Calu3 (cell line): ENCODE measurements at regions not wholly inside any gene's neighbourhood (a gene's known extent, or its start where the extent isn't known, plus 50 kb on each side); places are given as distances from the start of the nearest gene placed in this dataset.

Experiments
- BruUV-seq: library from RNA; stranded (reverse); fragments of 400-500 nt; replicated peaks from 2 replicates; lab custom pipeline; 2021; lab: Mats Ljungman, UMichigan
- CTCF ChIA-PET: fragments of 300-600 bp; sonication (Branson Sonifier 250); formaldehyde crosslinking; loops from one replicate; lab custom pipeline; 2022; ENCODE audit warnings: antibody characterized with exemption; lab: Charles Lee
- DNase-seq: peaks from one replicate; pipeline ENCODE4 v3.0.0; 2022
- H3K27ac Mint-ChIP-seq: one replicate; pipeline ENCODE4 v1.8.0; 2022; ENCODE audit warnings: mixed read lengths; ENCODE audit not compliant: unreplicated experiment
- H3K27me3 Mint-ChIP-seq: one replicate; pipeline ENCODE4 v1.8.0; 2022; ENCODE audit warnings: mixed read lengths; ENCODE audit not compliant: unreplicated experiment
- H3K36me3 Mint-ChIP-seq: one replicate; pipeline ENCODE4 v1.8.0; 2022; ENCODE audit warnings: mild to moderate bottlenecking, moderate library complexity, mixed read lengths; ENCODE audit not compliant: insufficient read depth, unreplicated experiment
- H3K4me1 Mint-ChIP-seq: one replicate; pipeline ENCODE4 v1.8.0; 2022; ENCODE audit warnings: mild to moderate bottlenecking, low read depth, mixed read lengths; ENCODE audit not compliant: unreplicated experiment
- H3K4me3 Mint-ChIP-seq: one replicate; pipeline ENCODE4 v1.8.0; 2022; ENCODE audit warnings: mild to moderate bottlenecking, low read depth, moderate library complexity, mixed read lengths; ENCODE audit not compliant: unreplicated experiment
- H3K9me3 Mint-ChIP-seq: one replicate; pipeline ENCODE4 v1.8.0; 2022; ENCODE audit warnings: low read depth, mixed read lengths; ENCODE audit not compliant: unreplicated experiment
- CTCF ChIP-seq: fragments of 200-600 bp; IDR thresholded peaks from one replicate; pipeline ENCODE4 v1.8.0; 2022; ENCODE audit warnings: antibody characterized with exemption; ENCODE audit not compliant: unreplicated experiment
- intact Hi-C: fragments of 100-400 bp; cut with micrococcal nuclease; formaldehyde crosslinking; loops from one replicate; pipeline ENCODE4 v1.10.0; 2022; ENCODE audit not compliant: unreplicated experiment

- no peaks in the 10 kb centered on the region for H3K9me3 Mint-ChIP-seq
- DNase-seq: no peak
- H3K27me3 Mint-ChIP-seq: no peaks in the 10 kb centered on the region
- H3K4me3 Mint-ChIP-seq: no peak overlapping the region
- no TSS peak for BruUV-seq
- H3K4me1 Mint-ChIP-seq: no peaks in the 10 kb centered on the region
- no peak overlapping the region for H3K27ac Mint-ChIP-seq
- TF ChIP-seq CTCF: no peak
- CTCF ChIA-PET: no interaction called here
- intact Hi-C loops: no loop called here
- H3K36me3 Mint-ChIP-seq: no peaks in the 10 kb centered on the region
Measured at GRCh38 chr13:81302677-81303076, 961.8 kb upstream of the SPRY2 start.

GRCh38 chr13:81302125-81302524 lies 961.2 kb upstream of the SPRY2 start:
- no peaks in the 10 kb centered on the region for H3K27me3 Mint-ChIP-seq
- H3K4me1 Mint-ChIP-seq: no peaks in the 10 kb centered on the region
- H3K9me3 Mint-ChIP-seq: no peaks in the 10 kb centered on the region
- BruUV-seq: no TSS peak
- H3K36me3 Mint-ChIP-seq: no peaks in the 10 kb centered on the region
- TF ChIP-seq CTCF: no peak
- CTCF ChIA-PET: no interaction called here
- H3K27ac Mint-ChIP-seq: no peak overlapping the region
- H3K4me3 Mint-ChIP-seq: no peak overlapping the region
- DNase-seq: no peak
- intact Hi-C loops: no loop called here

GRCh38 chr13:81295177-81295576 lies 954.3 kb upstream of the SPRY2 start:
- H3K9me3 Mint-ChIP-seq: no peaks in the 10 kb centered on the region
- no peak for DNase-seq
- no peaks in the 10 kb centered on the region for H3K4me1 Mint-ChIP-seq
- no peaks in the 10 kb centered on the region for H3K27me3 Mint-ChIP-seq
- no TSS peak for BruUV-seq
- intact Hi-C loops: no loop called here
- no peak overlapping the region for H3K27ac Mint-ChIP-seq
- TF ChIP-seq CTCF: no peak
- no peak overlapping the region for H3K4me3 Mint-ChIP-seq
- CTCF ChIA-PET: no interaction called here
- no peaks in the 10 kb centered on the region for H3K36me3 Mint-ChIP-seq

GRCh38 chr13:81293594-81294164 lies 952.8 kb upstream of the SPRY2 start:
- H3K4me3 Mint-ChIP-seq: no peak overlapping the region
- H3K27me3 Mint-ChIP-seq: no peaks in the 10 kb centered on the region
- CTCF ChIA-PET: no interaction called here
- TF ChIP-seq CTCF: no peak
- H3K9me3 Mint-ChIP-seq: no peaks in the 10 kb centered on the region
- H3K4me1 Mint-ChIP-seq: no peaks in the 10 kb centered on the region
- no TSS peak for BruUV-seq
- intact Hi-C loops: no loop called here
- H3K27ac Mint-ChIP-seq: no peak overlapping the region
- H3K36me3 Mint-ChIP-seq: no peaks in the 10 kb centered on the region
- no peak for DNase-seq
